Natural killer cell (primary cell): ENCODE measurements at regions not wholly inside any gene's neighbourhood (a gene's known extent, or its start where the extent isn't known, plus 50 kb on each side); places are given as distances from the start of the nearest gene placed in this dataset.

Experiments
- ATAC-seq, 3 donors: fragments of 150-1000 bp in 2 of 3; fragments of 200-7000 bp in 1 of 3; cut with Tn5 transposase; 1 replicate in 1 of 3; 2 replicates in 2 of 3; pipeline ENCODE4 v1.10.0; 2021; ENCODE audit warnings: mild to moderate bottlenecking in 2 of 3, moderate library complexity in 2 of 3
- DNase-seq, 2 donors: peaks; one replicate each; pipeline versions ENCODE4 v3.0.0 to v3.0.0-alpha.2; 2013 to 2021; ENCODE audit warnings: mixed read lengths in 1 of 2
- H3K27ac ChIP-seq: one replicate; pipeline ENCODE4 v1.5.1; 2013; ENCODE audit warnings: mild to moderate bottlenecking, low read length
- H3K27me3 ChIP-seq: one replicate; pipeline ENCODE4 v1.6.1; 2013; ENCODE audit warnings: low read length; ENCODE audit not compliant: control insufficient read depth, insufficient read depth
- H3K36me3 ChIP-seq: one replicate; pipeline ENCODE4 v1.6.1; 2013; ENCODE audit warnings: low read length; ENCODE audit not compliant: control insufficient read depth, insufficient read depth
- H3K4me1 ChIP-seq: one replicate; pipeline ENCODE4 v1.6.1; 2013; ENCODE audit warnings: low read length; ENCODE audit not compliant: control insufficient read depth, insufficient read depth
- H3K4me3 ChIP-seq: one replicate; pipeline ENCODE4 v1.5.1; 2013; ENCODE audit warnings: low read length
- H3K9me3 ChIP-seq: one replicate; pipeline ENCODE4 v1.6.1; 2013; ENCODE audit warnings: low read length; ENCODE audit not compliant: control insufficient read depth, insufficient read depth
- H3K27ac Mint-ChIP-seq, 2 donors: one replicate each; pipeline ENCODE4 v1.8.0; 2022; ENCODE audit warnings: mild to moderate bottlenecking in 2 of 2, mixed read lengths in 2 of 2, moderate library complexity in 1 of 2
- H3K27me3 Mint-ChIP-seq, 2 donors: one replicate each; pipeline ENCODE4 v1.8.0; 2022; ENCODE audit warnings: low read depth in 2 of 2, mixed read lengths in 2 of 2
- H3K36me3 Mint-ChIP-seq: one replicate; pipeline ENCODE4 v1.8.0; 2022; ENCODE audit warnings: mixed read lengths
- H3K4me1 Mint-ChIP-seq, 2 donors: one replicate each; pipeline ENCODE4 v1.8.0; 2022; ENCODE audit warnings: mixed read lengths in 2 of 2
- H3K4me3 Mint-ChIP-seq: one replicate; pipeline ENCODE4 v1.8.0; 2022; ENCODE audit warnings: mild to moderate bottlenecking, moderate library complexity, mixed read lengths
- H3K9me3 Mint-ChIP-seq, 2 donors: one replicate each; pipeline ENCODE4 v1.8.0; 2022; ENCODE audit warnings: mixed read lengths in 2 of 2
- CTCF ChIP-seq: fragments of 200-600 bp; IDR thresholded peaks from one replicate; pipeline ENCODE4 v1.8.0; 2022; ENCODE audit warnings: antibody characterized with exemption
- WGBS: methylation state at CpG from one replicate; pipeline ENCODE4 v1.1.7; 2013; ENCODE audit warnings: missing lambda C conversion rate; ENCODE audit not compliant: insufficient coverage; 5-methylcytosine and 5-hydroxymethylcytosine counted together
- intact Hi-C: fragments of 100-400 bp; cut with micrococcal nuclease; formaldehyde crosslinking; loops from one replicate; pipeline ENCODE4 v1.14.2; 2022

- peaks cover 7% of the 10 kb centered on the region for H3K36me3 Mint-ChIP-seq
- H3K9me3 ChIP-seq = peaks cover 3% of the 10 kb centered on the region
- no peaks in the 10 kb centered on the region for H3K4me1 ChIP-seq
- H3K27ac ChIP-seq = no peak overlapping the region
- ATAC-seq (no peak), DNase-seq (no peak)
- no peaks in the 10 kb centered on the region for H3K27me3 ChIP-seq
- no peak for TF ChIP-seq CTCF
- no peaks in the 10 kb centered on the region for H3K27me3 Mint-ChIP-seq
- H3K4me1 Mint-ChIP-seq = no peaks in the 10 kb centered on the region
- no peak overlapping the region for H3K4me3 ChIP-seq
- peaks cover 13 to 19% of the 10 kb centered on the region in 2 donors for H3K9me3 Mint-ChIP-seq
- H3K4me3 Mint-ChIP-seq = no peak overlapping the region
- H3K36me3 ChIP-seq = no peaks in the 10 kb centered on the region
- no peak overlapping the region for H3K27ac Mint-ChIP-seq
- intact Hi-C loops = no loop called here
- WGBS = 67% methylated on average over 2 of the region's 4 CpGs
Observed at GRCh38 chr7:8831376-8831775, 398.0 kb downstream of the NXPH1 start.

GRCh38 chr7:8833355-8833754 lies 399.9 kb downstream of the NXPH1 start:
- WGBS = 90% methylated on average over 5 of the region's 6 CpGs
- Histone ChIP-seq H3K36me3 (no peaks in the 10 kb centered on the region), H3K9me3 (peaks cover 3% of the 10 kb centered on the region), H3K4me1 (no peaks in the 10 kb centered on the region), H3K4me3 (no peak overlapping the region), H3K27ac (no peak overlapping the region), H3K27me3 (no peaks in the 10 kb centered on the region)
- intact Hi-C loops = no loop called here
- Mint-ChIP-seq H3K27ac (no peak overlapping the region), H3K4me3 (no peak overlapping the region), H3K27me3 (no peaks in the 10 kb centered on the region), H3K36me3 (peaks cover 7% of the 10 kb centered on the region), H3K9me3 (peaks cover 11 to 21% of the 10 kb centered on the region in 2 donors), H3K4me1 (no peaks in the 10 kb centered on the region)
- ATAC-seq (no peak), DNase-seq (no peak)
- no peak for TF ChIP-seq CTCF

GRCh38 chr7:8841171-8841570 lies 407.8 kb downstream of the NXPH1 start:
- no peak for ATAC-seq
- H3K27me3 Mint-ChIP-seq = no peaks in the 10 kb centered on the region
- Histone ChIP-seq H3K36me3 (no peaks in the 10 kb centered on the region), H3K27ac (no peak overlapping the region), H3K27me3 (no peaks in the 10 kb centered on the region), H3K4me3 (no peak overlapping the region), H3K4me1 (no peaks in the 10 kb centered on the region), H3K9me3 (peaks cover 2% of the 10 kb centered on the region)
- H3K36me3 Mint-ChIP-seq = no peaks in the 10 kb centered on the region
- TF ChIP-seq CTCF = no peak
- H3K4me1 Mint-ChIP-seq = no peaks in the 10 kb centered on the region
- DNase-seq = no peak
- H3K27ac Mint-ChIP-seq = no peak overlapping the region
- H3K9me3 Mint-ChIP-seq = peaks cover 11 to 19% of the 10 kb centered on the region in 2 donors
- intact Hi-C loops = no loop called here
- no peak overlapping the region for H3K4me3 Mint-ChIP-seq

- no peaks in the 10 kb centered on the region for H3K27me3 ChIP-seq
- intact Hi-C loops = no loop called here
- Mint-ChIP-seq H3K9me3 (peaks cover 4 to 17% of the 10 kb centered on the region in 2 donors), H3K36me3 (peaks cover 8% of the 10 kb centered on the region), H3K27ac (no peak overlapping the region), H3K4me3 (no peak overlapping the region), H3K27me3 (no peaks in the 10 kb centered on the region), H3K4me1 (no peaks in the 10 kb centered on the region)
- H3K27ac ChIP-seq = no peak overlapping the region
- H3K4me1 ChIP-seq = no peaks in the 10 kb centered on the region
- H3K9me3 ChIP-seq = peaks cover 5% of the 10 kb centered on the region
- no peak overlapping the region for H3K4me3 ChIP-seq
- WGBS = 100% methylated on average over 2 of the region's 2 CpGs
- no peak for TF ChIP-seq CTCF
- no peaks in the 10 kb centered on the region for H3K36me3 ChIP-seq
- no peak for ATAC-seq
- no peak for DNase-seq
Observed at GRCh38 chr7:8871716-8872115, 438.3 kb downstream of the NXPH1 start.
